HUES48 (cell line): ENCODE measurements at regions not wholly inside any gene's neighbourhood (a gene's known extent, or its start where the extent isn't known, plus 50 kb on each side); places are given as distances from the start of the nearest gene placed in this dataset.

Experiments
- H3K27ac ChIP-seq: one replicate; pipeline ENCODE4 v1.7.0; 2013; ENCODE audit warnings: low read depth, low read length, inconsistent platforms
- H3K27me3 ChIP-seq: 2 replicates; pipeline ENCODE4 v1.6.1; 2013; ENCODE audit warnings: mild to moderate bottlenecking, low read length; ENCODE audit not compliant: control insufficient read depth, insufficient read depth
- H3K36me3 ChIP-seq: 2 replicates; pipeline ENCODE4 v1.6.1; 2013; ENCODE audit warnings: low read length; ENCODE audit not compliant: control insufficient read depth, insufficient read depth
- H3K4me1 ChIP-seq: 2 replicates; pipeline ENCODE4 v1.6.1; 2013; ENCODE audit warnings: mild to moderate bottlenecking, low read length; ENCODE audit not compliant: control insufficient read depth, insufficient read depth
- H3K4me3 ChIP-seq: 2 replicates; pipeline ENCODE4 v1.5.1; 2013; ENCODE audit warnings: mild to moderate bottlenecking, low read depth, low read length
- H3K9ac ChIP-seq: 2 replicates; pipeline ENCODE4 v1.6.1; 2013; ENCODE audit warnings: mild to moderate bottlenecking, low read depth, low read length, moderate library complexity
- H3K9me3 ChIP-seq: 2 replicates; pipeline ENCODE4 v1.6.1; 2013; ENCODE audit warnings: low read length; ENCODE audit not compliant: control insufficient read depth, insufficient read depth

DNA sequence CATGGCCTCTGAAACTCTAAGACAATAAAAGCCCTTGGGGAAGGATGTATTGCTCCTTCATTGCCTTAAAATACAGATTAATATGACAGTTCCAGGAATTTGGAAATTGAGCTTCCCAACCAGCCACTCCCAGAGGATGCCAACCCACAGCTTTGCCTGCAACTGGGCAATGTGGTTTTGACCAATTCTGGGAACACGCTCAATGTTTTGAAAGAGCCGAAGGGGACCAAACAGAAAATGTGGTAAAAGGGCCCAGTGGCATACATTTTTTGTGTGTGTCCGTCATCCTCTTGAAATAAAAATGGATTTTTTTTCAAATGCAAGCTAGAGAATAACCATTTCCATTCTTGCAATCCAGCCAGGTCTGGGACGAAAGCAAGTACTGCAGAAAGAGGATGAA lies 88.3 kb upstream of the PLEKHG7 start:
- Histone ChIP-seq H3K27me3 (no peaks in the 10 kb centered on the region), H3K9me3 (no peaks in the 10 kb centered on the region), H3K27ac (no peak overlapping the region)

DNA sequence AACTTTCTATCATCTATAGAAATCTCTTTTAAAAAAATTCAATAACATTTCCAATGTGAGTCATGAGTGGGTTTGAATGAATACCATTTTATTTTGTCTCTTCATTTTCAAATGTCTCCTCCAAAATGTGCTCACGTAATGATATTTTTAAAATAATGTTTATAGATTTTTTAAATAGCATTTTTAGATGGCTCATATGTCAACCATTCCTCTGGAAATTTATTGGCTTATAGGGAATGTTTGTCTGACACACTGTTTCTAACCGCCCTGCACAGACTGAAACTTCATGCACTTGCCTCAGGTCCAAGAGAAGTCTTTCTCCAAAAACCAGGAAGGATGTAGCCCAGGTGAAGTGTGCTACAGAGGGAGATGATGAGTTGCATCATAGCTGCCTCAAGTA lies 88.8 kb upstream of the PLEKHG7 start:
- no peak overlapping the region for H3K27ac ChIP-seq

More for the DNA sequence above, 88.3 kb upstream of the PLEKHG7 start:
- H3K4me1 ChIP-seq: peaks cover 18% of the 10 kb centered on the region
- no peak overlapping the region for H3K9ac ChIP-seq
- no peak overlapping the region for H3K4me3 ChIP-seq
- H3K36me3 ChIP-seq: no peaks in the 10 kb centered on the region

DNA sequence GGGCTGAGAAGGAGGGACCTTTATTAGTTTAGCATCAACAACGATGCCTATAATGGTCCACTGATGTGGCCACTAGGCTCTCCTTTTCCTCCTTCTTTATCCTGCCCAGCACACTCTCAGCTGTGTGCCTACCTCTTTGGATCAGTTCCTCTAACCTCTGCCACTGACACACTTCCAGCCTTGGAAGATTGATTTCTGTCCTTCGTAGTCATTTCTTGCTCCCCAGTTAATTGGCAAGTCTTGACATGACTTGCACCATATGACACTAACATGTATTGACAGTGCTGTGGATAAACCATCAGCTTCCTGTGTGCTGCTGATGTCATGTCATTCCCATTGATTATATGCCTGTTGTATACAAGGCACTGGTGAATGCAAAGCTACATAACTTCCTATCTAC lies 90.2 kb upstream of the PLEKHG7 start:
- Histone ChIP-seq H3K4me3 (no peak overlapping the region), H3K9ac (no peak overlapping the region), H3K4me1 (peaks cover 18% of the 10 kb centered on the region), H3K36me3 (no peaks in the 10 kb centered on the region), H3K27me3 (no peaks in the 10 kb centered on the region), H3K27ac (no peak overlapping the region), H3K9me3 (no peaks in the 10 kb centered on the region)

More for the DNA sequence above, 88.8 kb upstream of the PLEKHG7 start:
- H3K9me3 ChIP-seq: no peaks in the 10 kb centered on the region
- H3K9ac ChIP-seq: no peak overlapping the region
- no peak overlapping the region for H3K4me3 ChIP-seq
- no peaks in the 10 kb centered on the region for H3K36me3 ChIP-seq
- H3K4me1 ChIP-seq: peaks cover 18% of the 10 kb centered on the region
- no peaks in the 10 kb centered on the region for H3K27me3 ChIP-seq

DNA sequence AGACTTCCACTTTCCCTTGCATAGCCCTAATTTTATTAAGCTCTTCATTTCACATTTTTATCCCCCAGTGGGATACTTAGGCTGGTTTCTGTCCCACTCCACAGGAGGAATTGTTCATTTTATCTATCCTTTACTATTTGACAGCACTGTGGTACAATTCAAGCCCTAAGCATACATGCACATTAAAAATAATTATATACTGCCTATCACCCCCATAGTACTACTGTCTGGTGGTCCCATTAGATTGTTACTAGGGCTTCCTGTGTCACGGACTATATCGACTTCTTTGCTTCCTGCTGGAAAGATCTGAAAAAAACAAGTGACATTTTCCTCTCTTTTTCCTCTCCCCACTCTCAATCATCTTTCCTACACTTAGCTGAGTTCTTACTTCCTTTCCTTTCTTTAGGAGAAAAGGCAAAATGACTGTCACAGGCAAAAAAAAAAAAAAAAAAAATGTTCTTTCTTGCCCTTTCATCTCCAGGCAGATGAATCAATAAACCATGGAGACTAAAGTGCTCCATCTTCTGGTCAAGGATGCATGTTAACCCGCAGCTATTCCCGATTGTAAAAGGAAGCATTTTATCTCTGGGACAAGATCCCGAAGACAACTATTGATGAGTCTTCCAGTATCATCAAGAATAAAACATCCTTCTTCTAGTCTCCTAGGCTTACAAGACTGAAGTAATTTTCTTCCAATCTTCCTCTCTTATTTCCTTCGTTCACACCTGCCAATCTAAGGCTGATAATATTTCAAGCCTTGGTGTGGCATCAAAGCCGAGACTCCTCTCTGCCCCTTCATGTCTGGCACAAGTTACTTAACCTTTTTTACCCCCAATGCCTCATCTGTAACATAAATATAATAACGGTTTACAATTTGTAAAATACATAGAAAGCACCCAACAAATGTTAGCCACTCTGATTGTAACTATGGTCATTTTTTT lies 94.4 kb upstream of the PLEKHG7 start:
- no peaks in the 10 kb centered on the region for H3K27me3 ChIP-seq
- H3K27ac ChIP-seq: no peak overlapping the region
- H3K9ac ChIP-seq: no peak overlapping the region
- H3K4me1 ChIP-seq: peaks cover 10% of the 10 kb centered on the region
- H3K36me3 ChIP-seq: no peaks in the 10 kb centered on the region
- no peaks in the 10 kb centered on the region for H3K9me3 ChIP-seq
- H3K4me3 ChIP-seq: no peak overlapping the region

DNA sequence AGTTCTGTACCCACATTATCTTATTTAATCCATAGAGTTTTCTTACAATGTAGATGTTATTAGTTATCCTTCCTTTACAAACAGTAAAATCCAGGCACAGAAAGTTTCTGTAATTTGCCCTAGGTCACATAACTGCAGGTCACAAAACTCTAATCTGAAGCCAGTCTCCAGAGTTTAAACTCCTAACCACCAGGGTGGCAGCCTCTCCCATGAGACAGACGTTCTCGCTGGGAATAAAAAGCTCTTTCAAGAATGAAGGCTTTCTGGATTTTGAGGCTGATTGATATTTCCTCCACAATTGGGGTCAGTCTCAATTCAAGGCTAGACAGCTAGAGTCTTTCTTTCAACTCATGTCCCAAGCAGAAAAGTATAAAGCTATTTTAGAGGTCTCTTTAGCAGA lies 95.8 kb upstream of the PLEKHG7 start:
- Histone ChIP-seq H3K4me1 (peaks cover 10% of the 10 kb centered on the region), H3K4me3 (no peak overlapping the region), H3K27me3 (no peaks in the 10 kb centered on the region), H3K9ac (no peak overlapping the region), H3K9me3 (no peaks in the 10 kb centered on the region), H3K27ac (no peak overlapping the region), H3K36me3 (no peaks in the 10 kb centered on the region)

DNA sequence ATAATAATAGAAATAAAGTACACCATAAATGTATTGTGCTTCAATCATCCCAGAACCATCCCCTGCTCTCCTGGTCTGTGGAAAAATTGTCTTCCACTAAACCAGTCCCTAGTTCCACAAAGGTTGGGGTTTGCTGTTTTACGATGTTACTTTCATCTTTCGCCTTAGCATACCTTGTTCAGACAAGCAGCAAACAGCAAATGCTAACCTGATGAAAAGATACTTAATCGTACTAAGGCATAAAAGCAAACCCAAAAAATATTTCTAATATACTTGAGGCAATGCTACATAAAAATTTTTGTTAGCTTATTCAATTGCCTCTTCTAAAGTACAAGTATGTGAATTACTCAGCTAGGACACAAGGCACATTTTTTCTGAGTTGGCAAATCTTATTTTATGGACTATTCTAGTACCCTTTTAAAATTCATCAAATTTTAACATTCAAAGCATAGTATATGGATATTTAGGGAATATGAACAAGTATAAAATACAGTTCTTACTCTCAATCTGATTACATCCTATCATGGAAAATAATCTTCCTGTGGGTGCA lies 97.1 kb upstream of the PLEKHG7 start:
- H3K4me1 ChIP-seq: peaks cover 8% of the 10 kb centered on the region

DNA sequence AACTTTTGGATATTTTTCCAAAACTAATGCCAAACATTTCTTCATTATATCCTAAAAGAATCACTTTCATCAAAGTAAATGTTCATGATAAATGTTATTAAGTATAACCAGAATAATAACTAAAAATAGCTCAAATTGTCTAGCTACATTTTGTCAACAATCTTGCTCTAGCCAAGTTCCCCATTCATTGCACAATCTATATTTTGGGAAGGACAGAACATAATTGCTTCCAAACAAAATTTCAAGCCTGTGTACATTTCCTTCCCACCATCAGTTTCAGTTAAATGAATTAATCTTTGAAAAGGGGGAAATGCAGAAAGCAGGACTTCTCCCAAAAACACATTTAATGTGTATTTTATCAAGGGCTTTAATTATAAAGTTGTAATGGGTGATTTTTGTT lies 98.0 kb upstream of the PLEKHG7 start:
- Histone ChIP-seq H3K27me3 (no peaks in the 10 kb centered on the region), H3K4me3 (no peak overlapping the region), H3K27ac (no peak overlapping the region), H3K9me3 (peaks cover 10% of the 10 kb centered on the region), H3K4me1 (no peaks in the 10 kb centered on the region), H3K36me3 (no peaks in the 10 kb centered on the region), H3K9ac (no peak overlapping the region)

More for the DNA sequence above, 97.1 kb upstream of the PLEKHG7 start:
- Histone ChIP-seq H3K27me3 (no peaks in the 10 kb centered on the region), H3K4me3 (no peak overlapping the region), H3K9ac (no peak overlapping the region), H3K27ac (no peak overlapping the region), H3K9me3 (0 out of 2 replicates have a peak, but pooled peaks cover 1% of the 10 kb centered on the region), H3K36me3 (no peaks in the 10 kb centered on the region)

DNA sequence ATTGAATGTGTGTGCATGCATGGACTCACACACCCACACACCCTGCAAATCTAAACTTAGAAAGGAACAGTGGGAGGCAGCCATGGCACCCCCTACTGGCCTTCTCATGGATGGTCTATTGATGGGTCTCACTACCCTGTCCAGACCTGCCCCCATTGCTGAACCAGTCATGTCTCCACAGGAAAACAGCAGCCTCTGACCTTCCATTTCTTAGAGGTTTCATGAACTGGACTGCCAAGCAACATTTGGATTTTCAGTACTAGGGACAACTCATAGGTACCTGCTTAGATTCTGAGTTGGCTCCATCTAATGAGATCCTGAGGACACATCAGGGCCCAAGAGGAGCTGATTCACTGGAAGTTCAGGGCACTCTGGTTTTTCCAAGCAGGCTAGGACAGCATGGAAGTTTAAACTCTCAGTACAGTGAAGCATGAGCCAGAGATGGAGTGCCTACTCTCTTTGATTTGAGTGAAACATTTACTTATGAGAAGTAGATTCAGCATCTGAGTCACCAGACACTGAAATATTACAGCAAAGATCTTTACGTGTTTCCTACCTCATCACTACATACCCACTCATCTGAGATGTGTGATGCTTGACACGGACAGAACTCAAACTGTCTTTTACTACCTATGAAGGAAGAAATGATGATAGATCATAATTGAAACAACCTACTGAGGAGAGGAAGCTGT lies 98.9 kb upstream of the PLEKHG7 start:
- Histone ChIP-seq H3K27me3 (no peaks in the 10 kb centered on the region), H3K27ac (no peak overlapping the region), H3K9me3 (peaks cover 14% of the 10 kb centered on the region), H3K4me1 (no peaks in the 10 kb centered on the region), H3K9ac (no peak overlapping the region), H3K36me3 (no peaks in the 10 kb centered on the region), H3K4me3 (no peak overlapping the region)

DNA sequence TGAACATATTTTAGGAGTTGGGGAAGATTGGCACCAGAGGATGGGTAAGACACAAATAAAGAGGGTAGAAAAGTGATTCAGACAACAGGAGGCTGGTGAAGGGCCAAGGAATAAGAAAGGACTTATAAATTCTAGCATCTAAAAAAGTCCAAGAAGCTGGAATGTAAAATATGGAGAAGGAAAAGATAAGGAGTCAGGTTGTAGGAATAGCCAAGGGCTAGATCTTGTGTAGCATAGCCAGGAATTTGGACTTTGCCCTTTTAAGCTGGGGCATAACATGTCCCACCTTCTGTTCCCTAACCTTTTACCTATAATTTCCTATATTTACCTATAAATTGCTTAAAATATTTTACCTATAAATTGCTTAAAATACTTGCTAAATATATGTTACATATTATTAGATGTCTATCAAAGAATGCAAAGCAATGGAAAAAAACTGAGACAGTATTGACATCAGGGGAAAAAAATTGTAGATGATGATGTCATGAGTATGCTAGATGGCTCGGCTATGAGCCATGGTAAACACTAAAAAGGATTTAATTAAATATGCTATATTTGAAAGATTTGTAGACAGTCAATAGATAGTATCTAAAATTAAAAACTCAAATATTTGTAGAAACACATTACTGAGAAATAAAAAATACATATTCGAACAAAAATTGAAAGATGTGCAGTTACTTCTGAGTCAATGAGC lies 99.7 kb upstream of the PLEKHG7 start:
- peaks cover 14% of the 10 kb centered on the region for H3K9me3 ChIP-seq
- H3K9ac ChIP-seq: no peak overlapping the region
- no peak overlapping the region for H3K27ac ChIP-seq
- H3K4me1 ChIP-seq: no peaks in the 10 kb centered on the region
- no peak overlapping the region for H3K4me3 ChIP-seq
- no peaks in the 10 kb centered on the region for H3K27me3 ChIP-seq
- H3K36me3 ChIP-seq: no peaks in the 10 kb centered on the region

DNA sequence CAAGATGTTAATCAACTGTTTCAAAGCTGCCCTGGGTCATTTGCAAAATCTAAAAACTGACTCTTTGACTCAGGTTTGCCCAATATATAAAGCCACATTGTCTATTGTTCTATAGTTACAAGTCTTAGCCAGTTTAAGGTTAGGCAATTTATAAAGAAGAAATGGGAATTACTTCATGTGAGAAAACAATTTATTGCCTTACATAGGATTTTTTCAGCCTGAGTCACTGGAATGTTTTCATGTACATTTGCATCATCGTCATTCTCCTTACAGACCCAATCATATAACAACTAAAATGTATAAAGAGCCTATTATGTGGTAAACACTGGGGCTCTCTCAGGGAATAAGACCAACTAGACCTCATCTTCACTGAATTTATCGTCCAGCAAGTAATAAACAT lies 100.3 kb upstream of the PLEKHG7 start:
- Histone ChIP-seq H3K27me3 (no peaks in the 10 kb centered on the region), H3K4me3 (no peak overlapping the region), H3K4me1 (no peaks in the 10 kb centered on the region), H3K27ac (no peak overlapping the region), H3K9me3 (peaks cover 14% of the 10 kb centered on the region), H3K36me3 (no peaks in the 10 kb centered on the region), H3K9ac (no peak overlapping the region)
